HEK293 (cell line): ENCODE measurements at regions not wholly inside any gene's neighbourhood (a gene's known extent, or its start where the extent isn't known, plus 50 kb on each side); places are given as distances from the start of the nearest gene placed in this dataset.

Source experiments
- KLF16 ChIP-seq: fragments of 450-650 bp; formaldehyde crosslinking; IDR thresholded peaks from 2 replicates; pipeline ENCODE4 v1.5.1; 2017; ENCODE audit warnings: missing biosample characterization, missing genetic modification characterization
- TCF7L2 ChIP-seq: IDR thresholded peaks from 2 replicates; pipeline ENCODE4 v1.6.1; 2011; ENCODE audit warnings: low read depth, mild to moderate bottlenecking, inconsistent platforms, low read length, moderate library complexity, borderline replicate concordance
- TF ChIP-seq, protein P1 (sequence below): fragments of 450-650 bp; formaldehyde crosslinking; IDR thresholded peaks from 2 replicates; pipeline ENCODE4 v1.5.1; 2016; ENCODE audit warnings: missing biosample characterization, missing genetic modification characterization
- TF ChIP-seq, protein P2 (sequence below): fragments of 450-650 bp; formaldehyde crosslinking; IDR thresholded peaks from 2 replicates; pipeline ENCODE4 v1.5.1; 2016; ENCODE audit warnings: missing biosample characterization, missing genetic modification characterization

DNA sequence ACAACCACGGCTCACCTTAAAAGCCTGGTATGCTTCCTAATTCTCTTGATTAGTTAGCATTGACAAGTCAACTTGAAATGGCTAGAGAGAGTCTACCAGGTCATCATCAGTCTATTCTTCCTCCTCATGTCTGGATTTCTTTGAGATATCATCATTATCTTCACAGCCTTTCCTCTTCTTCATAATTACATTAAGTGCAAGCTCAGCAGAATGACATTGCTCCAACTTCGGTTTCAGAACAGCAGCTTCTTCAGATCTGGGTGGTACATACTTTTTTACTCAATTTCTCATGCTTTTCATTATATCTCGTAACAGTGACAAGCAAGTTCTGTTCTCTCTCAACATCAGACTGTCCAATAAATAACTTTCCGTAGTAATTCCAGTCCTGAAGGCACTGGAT, 337.5 kb upstream of the TENM3 start:
- no peak for TF ChIP-seq KLF16 (tag by site-specific recombination)
- TF ChIP-seq TCF7L2, result no peak
- TF ChIP-seq, protein P1, sequence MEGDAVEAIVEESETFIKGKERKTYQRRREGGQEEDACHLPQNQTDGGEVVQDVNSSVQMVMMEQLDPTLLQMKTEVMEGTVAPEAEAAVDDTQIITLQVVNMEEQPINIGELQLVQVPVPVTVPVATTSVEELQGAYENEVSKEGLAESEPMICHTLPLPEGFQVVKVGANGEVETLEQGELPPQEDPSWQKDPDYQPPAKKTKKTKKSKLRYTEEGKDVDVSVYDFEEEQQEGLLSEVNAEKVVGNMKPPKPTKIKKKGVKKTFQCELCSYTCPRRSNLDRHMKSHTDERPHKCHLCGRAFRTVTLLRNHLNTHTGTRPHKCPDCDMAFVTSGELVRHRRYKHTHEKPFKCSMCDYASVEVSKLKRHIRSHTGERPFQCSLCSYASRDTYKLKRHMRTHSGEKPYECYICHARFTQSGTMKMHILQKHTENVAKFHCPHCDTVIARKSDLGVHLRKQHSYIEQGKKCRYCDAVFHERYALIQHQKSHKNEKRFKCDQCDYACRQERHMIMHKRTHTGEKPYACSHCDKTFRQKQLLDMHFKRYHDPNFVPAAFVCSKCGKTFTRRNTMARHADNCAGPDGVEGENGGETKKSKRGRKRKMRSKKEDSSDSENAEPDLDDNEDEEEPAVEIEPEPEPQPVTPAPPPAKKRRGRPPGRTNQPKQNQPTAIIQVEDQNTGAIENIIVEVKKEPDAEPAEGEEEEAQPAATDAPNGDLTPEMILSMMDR (tag by site-specific recombination), result no peak
- TF ChIP-seq, protein P2, sequence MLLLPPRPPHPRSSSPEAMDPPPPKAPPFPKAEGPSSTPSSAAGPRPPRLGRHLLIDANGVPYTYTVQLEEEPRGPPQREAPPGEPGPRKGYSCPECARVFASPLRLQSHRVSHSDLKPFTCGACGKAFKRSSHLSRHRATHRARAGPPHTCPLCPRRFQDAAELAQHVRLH, result no peak
